Astrocyte of the spinal cord (primary cell): ENCODE measurements at regions not wholly inside any gene's neighbourhood (a gene's known extent, or its start where the extent isn't known, plus 50 kb on each side); places are given as distances from the start of the nearest gene placed in this dataset.
A peak's percentile ranks its signal among the peaks of the same experiment; 100 is the strongest.

Source experiments
- DNase-seq: peaks from one replicate; pipeline ENCODE4 v3.0.0; 2011; ENCODE audit warnings: low read depth, low spot score
- H3K4me3 ChIP-seq: 2 replicates; pipeline ENCODE4 v1.5.1; 2011; ENCODE audit warnings: low read depth, mild to moderate bottlenecking, low read length, moderate library complexity
- CTCF ChIP-seq: IDR thresholded peaks from 2 replicates; pipeline ENCODE4 v1.5.1; 2012; ENCODE audit warnings: low read depth, mild to moderate bottlenecking, low read length, inconsistent platforms
- in situ Hi-C: cut with HindIII; loops from 2 replicates; pipeline ENCODE4 v1.10.0; 2017; ENCODE audit warnings: low sequenced_read_pairs

- in situ Hi-C loops = no loop called here
- no peak for DNase-seq
- no peak for TF ChIP-seq CTCF
- no peak overlapping the region for H3K4me3 ChIP-seq
Measured at GRCh38 chr15:25548600-25548999, 109.8 kb upstream of the UBE3A start.

DNA sequence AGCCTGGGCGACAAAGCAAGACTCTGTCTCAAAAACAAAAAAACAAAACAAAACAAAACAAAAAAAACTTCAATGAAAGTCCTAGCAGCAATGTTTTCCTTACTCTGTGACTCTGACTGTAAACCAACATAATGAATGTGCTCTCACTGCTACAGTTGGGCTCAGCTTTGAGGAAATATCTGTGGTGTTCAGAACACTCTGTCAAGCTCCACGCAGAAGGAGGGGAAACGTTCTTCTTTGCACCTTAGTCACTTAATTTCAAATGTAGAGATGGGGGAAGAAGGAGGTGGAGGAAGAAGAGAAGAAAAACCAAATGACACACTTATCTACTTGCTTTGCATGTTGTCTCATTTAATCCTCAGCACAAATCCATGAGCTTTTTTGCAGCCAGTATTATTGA is 107.1 kb upstream of the UBE3A start:
- no peak for DNase-seq
- TF ChIP-seq CTCF = no peak
- in situ Hi-C loops = no loop called here
- no peak overlapping the region for H3K4me3 ChIP-seq

DNA sequence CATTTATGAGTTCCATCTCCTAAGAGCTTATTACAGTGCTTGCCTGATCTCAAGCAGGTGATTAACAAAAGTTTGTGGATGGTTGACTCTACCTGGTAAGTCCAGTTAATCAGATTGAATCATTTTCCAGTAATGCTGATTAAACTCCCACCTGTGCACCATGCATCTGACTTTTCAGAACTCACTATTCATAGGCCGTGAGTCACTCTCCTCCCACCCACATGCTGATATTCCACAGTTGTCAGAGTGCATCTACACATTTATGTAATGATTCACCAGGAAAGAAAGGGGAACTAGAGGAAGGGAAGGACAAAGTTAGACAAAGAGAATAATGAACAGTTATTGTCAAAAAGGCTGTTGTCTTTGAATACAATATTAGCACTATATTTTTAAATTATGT is 106.2 kb upstream of the UBE3A start:
- DNase-seq = peak; percentile 48
- no peak for TF ChIP-seq CTCF
- in situ Hi-C loops = no loop called here
- H3K4me3 ChIP-seq = no peak overlapping the region

DNA sequence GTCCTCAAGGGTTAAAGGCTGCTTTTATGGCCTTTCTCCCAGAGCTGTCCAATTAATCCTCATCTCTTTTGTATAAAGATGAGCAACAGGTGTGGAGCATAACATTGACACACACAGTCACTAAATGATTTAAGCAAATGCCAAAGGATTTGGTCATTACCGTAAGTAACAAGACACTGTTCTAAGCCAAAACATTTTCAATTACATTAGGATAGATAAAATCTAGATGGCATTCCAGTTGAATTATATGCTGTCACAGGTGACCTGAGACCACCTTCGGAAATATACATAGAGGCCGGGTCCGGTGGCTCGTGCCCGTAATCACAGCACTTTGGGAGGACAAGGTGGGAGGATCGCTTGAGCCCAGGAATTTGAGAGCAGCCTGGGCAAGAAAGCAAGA is 105.3 kb upstream of the UBE3A start:
- no peak for TF ChIP-seq CTCF
- in situ Hi-C loops = no loop called here
- no peak overlapping the region for H3K4me3 ChIP-seq
- DNase-seq = no peak

DNA sequence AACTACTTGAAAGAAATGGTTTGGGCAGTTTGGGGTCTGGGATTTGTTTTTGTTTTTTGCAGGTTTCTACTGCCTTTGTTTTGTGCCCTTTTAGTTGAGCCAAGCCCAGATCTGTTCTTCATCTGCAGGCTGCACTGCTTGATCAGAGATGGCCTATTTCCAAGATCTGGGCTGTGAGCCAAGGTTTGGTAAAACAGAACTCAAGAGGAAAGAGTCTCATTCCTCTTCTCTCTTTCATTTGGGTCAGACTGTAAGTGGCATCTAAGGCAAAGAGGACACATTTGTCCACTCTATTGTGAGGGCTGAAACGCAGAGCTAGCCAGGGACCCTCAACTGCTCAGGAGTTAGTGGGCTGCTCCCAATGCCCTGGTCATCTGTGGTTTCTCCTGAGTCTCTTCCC is 104.4 kb upstream of the UBE3A start:
- no peak overlapping the region for H3K4me3 ChIP-seq
- DNase-seq = peak; percentile 51
- TF ChIP-seq CTCF = no peak
- in situ Hi-C loops = no loop called here

DNA sequence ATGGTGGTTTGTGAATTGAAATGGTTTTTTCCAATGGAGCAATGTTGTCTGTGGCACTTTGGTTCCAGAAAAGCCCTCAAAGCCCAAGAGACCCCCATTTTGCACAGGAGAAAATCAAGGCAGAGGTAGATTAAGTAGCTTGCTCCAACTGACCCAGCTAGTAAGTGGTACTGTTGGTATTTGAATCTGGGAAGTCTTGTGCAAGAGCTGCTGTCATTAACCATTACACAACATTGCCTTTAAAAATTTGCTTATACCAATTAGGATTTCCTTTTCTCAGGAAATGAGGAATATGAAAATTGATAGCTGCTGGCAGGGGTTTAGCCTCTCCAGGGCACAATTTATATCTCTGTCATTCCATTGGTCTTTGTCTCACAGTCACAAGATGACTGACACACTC is 102.4 kb upstream of the UBE3A start:
- in situ Hi-C loops = no loop called here
- no peak for TF ChIP-seq CTCF
- H3K4me3 ChIP-seq = no peak overlapping the region
- no peak for DNase-seq
